ENCODE measurements at regions not wholly inside any gene's neighbourhood (a gene's known extent, or its start where the extent isn't known, plus 50 kb on each side); places are given as distances from the start of the nearest gene placed in this dataset.

DNA sequence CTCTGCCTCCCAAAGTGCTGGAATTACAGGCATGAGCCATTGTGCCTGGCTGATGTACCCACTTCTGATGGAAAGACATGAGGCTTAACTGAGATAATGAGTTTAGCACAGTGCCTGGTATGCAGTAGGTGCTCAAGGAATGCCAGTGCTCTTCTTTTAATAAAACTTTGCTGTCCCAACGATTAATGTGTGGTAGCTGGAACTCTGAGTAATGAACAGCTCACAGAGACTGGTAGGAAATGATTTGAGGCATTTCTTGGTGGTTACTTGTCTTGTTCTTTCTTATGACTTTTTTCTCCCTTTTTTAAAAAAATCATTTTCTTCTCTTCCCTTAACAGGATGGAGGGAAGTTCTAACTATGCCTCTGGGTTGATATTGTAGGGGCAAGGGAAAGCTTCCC is 235.7 kb upstream of the PWP1 start:
- DNase-seq = no peak

DNA sequence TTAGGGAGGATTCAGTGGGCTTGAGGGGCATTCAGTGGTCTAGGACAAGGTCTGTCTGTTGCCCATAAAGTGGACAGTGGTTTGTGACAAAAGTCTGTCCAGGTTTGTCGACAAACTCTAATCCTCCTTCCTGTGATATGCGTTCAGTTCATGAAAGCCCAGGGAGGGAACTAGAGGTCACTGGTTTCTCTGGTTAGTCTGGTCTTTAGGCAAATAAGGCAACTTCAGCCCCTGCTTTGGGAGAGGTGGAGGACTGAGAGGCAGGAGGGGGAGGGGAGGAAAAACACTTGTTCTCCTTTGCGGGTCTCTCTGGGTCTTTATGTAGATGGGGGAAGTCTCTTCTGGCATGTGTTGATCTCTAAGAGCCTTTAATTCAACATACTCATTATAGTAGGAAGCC is 235.1 kb upstream of the PWP1 start:
- DNase-seq = no peak

DNA sequence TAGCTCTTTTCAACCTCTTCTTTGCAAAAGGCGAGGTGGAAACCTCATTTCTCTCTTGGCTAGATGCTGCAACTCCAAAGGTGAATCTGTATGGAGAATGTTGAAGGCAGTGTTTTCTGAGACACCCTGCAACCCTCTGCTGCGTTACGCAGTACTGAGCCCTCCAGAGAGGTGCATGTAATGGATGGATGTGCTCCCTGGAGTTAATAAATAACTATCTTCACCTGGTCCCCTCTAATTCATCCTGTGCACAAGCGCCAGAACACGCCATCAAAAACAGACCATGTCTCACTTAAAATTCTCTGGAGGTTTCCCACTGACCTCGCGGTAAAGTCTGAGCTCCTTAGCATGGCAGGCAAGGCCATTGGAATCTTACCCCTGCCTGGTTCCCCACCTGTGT is 234.4 kb upstream of the PWP1 start:
- DNase-seq = no peak

DNA sequence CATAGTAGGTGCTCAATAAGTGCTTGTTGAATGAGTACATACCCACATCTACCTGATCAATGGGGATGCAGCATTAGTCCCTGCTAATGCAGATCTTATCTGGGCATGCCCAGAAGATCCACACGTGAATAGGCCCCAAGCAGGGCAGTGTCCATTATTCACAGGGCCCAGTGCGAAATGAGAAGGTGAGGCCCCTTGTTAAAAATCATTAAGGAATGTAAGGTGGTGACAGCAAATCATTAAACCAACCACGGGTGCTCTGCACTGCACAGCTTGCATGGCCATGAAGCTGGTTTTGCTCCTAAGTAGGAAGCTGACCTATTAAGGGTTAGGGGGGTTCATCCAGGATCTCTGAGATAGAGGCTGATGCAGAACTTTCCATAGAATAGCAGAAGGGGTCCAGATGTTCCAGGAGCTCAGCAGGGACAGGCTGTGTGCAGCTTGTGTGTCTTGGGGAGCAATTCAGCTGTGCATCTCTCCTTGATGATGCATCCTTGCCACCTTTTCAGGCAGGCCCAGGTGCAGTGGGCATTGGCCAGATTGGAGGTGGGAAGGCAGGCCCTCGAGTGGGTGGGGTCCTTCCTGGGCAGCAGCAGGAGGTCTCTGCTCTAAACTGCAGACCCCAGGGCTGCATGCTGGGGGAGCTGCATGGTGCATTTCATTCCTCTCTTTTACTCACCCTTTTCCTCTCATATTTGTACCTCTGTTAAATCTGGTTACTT is 231.3 kb upstream of the PWP1 start:
- no peak for DNase-seq

DNA sequence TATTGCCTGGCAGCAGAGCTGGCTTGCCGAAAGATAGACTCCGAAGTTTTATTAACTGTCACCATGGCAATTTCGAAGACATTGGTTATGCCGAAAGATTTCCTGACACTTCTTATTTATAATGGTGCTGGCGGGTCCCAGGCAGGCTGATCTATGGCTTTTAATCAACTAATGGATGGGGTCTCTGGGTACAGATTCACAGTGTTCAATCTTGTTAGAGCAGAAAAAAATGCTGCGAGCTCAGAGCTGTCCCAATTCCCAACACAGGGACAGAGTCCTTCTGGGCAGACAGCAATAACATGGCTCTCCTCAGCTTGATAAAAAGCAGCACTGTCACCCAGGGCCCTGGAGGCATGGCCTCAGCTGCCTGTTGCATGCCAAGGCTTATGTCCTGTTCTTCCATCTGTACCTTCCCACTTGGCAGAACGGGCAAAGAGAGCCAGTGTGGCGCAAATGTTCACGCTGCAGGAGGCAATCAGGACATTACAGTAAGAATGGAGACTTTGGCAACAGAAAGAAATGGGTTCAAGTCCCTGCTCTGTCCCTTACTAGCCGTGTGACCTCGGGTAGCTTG is 228.2 kb upstream of the PWP1 start:
- no peak for DNase-seq

DNA sequence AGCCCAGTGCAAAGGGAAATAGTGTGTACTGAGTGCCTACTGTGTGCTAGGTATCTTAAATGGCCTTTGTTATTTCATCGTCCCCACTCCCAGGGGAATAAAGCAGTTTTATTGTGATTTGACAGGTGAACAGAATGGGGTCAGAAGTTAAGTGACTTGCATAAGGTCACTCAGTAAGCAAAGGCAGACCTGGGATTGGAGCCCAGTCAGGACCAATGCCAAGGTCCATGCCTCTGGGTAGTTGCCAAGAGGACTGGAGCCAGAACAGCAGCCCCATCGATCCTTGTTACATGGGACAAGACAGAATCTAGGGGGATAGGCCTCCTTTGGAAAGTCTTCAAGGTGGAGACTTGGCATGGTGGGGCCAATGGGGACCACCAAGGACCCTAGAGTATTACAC is 227.4 kb upstream of the PWP1 start:
- no peak for DNase-seq

DNA sequence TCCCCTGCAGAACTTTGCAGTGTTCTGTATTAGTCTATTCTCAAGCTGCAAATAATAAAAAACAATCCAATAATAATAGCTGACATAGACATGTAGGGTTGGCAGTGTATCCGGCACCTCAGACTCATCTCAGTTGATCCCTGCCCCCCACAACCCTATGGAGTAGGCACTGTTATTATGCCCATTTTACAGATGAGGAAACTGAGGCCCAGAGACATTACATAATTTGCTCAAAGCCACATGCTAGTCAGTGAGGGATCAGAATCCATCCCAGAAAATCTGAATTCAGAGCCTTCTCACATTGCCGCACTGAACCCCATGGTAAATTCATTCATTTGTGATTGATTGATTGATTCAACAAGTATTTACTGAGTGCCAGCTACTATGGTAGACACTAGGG is 226.6 kb upstream of the PWP1 start:
- no peak for DNase-seq

DNA sequence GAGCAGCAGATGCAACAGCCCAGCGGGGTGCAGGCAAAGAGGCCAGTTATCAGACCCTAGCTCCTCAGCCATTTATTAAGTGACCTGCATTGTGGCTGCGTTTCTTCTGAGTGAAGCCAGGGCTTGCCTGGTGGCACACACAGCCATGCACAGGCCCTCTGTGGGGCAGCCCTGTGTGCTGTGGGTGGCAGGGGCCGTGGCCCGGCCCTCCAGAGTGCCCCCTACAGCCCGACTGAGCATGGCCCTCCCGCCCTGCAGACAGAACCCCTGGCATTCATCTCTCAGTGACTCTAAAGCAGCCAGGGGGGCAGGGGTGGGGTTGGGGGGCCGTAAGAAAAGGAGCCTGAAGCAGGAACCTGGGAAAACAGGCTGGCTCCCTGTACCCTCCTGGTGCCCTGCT is 226.0 kb upstream of the PWP1 start:
- DNase-seq = no peak

DNA sequence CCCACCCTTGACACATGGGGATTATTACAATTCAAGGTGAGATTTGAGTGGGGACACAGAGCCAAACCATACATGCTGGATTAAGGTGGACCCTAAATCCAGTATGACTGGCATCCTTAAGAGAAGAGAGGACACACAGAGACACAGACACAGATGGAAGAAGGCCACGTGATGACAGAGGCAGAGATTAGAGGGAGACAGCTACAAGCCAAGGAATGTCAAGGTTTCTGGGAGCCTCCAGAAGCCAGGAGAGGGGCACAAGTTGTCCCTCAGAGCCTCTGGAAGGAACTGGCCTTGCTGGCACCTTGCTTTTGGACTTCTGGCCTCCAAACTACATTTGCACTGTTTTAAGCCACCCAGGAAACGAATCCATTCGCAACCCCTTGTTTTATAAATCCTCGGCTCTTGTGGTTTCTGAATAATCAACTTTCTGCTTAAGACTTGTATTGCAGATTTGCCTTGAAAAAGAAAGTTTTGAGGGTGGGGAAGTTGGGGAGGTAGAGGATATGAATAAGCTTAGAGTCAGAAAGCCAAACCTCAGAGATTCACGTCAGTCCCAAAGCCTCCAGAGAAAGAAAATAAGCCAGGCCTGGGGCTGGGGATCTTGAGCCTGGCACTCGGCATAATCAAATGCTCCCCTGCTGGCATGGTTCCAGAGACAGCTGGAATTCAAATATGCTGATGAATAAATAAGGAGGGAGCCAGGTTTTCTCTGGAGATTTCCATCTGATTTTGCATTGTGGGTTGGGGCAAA is 224.2 kb upstream of the PWP1 start:
- DNase-seq = no peak

DNA sequence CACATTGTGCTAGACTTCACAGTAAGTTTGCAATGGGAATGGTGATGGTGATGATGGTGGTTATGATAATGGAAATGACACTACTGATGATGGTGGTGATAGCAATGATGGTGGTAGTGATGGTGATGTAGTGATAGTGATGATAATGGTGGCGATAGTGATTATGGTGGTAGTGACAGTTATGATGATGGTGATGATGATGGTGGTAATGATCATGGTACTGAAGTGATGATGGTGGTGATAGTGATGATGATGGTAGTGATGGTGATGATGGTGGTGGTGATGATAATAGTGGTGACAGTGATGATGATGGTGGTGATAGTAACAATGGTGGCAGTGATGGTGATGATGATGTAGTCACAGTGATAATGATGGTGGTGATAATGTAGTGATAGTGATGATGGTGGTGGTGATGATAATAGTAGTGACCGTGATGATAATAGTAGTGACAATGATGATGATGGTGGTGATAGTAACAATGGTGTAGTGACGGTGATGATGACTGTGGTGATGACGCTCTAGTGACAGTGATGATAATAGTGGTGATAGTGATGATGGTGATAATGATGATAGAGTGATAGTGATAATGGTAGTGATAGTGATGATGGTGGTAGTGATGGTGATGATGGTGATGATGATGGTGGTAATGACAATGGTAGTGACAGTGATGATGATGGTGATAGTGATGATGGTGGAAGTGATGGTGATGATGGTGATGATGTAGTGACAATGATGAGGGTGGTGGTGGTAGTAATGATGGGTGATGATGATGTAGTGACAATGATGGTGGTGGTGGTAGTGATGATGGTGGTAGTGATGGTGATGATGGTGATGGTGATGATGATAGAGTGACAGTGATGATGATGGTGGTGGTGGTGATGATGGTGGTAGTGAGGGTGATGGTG is 222.9 kb upstream of the PWP1 start:
- DNase-seq = no peak

DNA sequence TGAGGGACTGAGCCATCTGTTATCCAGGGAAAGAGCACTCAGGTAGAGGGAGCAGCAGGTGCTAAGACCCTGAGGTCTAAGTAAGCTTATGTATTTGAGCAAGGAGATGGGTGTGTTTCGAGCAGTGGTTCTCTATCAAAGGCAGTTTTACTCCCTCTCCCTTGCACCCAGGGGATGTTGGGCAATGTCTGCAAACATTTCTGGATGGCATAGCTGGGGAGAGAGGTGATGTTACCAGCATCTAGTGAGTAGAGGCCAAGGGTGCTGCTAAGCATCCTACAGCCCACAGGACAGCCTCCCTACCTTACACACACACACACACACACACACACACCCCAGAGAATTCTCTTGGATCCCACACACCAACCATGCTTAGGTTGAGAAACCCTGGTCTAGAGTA is 221.0 kb upstream of the PWP1 start:
- no peak for DNase-seq

DNA sequence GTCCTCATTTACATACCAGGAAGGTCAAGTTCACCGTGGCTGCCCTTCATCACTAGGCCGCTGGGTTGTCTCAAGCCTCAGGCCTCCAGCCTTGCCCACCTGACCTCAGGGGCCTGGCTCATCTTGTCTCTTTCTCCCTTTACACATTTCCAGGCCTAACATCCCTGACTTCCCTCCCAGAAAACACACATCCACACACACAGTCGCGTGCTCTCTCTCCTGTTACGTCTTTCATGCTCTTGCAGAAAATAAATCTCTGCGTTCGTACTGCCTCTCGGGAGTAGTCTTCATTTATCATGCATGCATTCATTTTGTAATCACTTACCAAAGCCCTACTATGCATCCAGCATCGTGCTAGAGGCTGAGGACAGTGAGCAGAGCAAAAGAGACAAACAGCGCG is 220.0 kb upstream of the PWP1 start:
- no peak for DNase-seq

DNA sequence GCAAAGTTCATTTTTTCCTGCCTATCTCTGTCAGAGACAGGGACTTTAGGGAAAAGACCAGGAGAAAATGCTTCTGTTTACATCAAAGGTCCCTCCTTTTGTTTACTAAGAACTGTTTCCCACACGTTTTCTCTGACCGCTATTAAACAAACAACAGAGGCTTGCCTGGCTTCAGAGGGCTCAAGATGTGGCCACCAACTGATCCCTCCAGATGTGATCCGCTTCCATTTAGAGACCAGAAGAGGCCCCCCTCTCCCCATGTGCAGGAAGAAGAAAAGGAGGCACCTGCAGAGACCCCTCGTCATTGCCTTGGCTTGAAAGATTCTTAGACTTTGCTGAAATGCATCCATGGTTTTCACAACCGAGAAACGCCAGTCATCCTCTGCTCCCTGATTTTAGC is 217.9 kb upstream of the PWP1 start:
- DNase-seq = no peak

DNA sequence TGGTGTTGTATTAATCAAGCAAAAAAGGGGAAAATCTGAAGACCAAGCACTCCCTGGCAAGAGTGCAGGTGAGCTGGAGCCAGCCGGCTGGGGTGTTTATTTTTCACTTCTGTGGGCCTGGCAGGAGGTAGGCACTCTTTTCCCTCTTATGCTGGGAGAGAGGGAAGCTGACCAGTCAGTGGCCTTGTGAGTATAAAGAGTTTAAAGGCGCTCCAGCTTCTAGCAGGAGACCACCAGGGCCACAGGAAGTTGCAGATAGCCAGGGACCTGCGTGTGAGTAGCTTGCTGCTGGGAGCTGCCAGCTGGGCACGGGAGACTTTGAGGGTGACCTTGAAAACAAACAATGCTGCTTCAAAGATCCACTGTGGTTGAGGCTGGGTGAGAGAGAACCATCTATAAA is 217.4 kb upstream of the PWP1 start:
- DNase-seq = no peak

DNA sequence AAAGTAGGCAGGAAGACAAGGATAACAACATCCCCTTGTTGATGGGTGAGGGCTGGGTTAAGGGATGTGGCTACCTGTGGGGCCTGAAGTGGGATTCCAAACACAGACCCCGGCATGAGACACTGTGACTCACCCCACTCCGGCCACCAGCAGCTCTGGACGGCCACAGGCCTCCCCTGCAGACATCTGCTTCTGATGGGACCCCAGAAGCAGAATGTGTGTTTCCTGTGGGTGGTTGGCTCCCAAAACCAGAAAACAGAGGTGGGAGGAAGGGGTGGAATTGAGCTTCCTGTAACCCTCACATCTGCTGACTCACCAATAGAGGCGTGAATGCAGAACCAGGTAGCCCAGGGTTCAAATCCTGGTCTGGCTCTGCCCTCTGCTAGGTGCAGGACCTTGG is 216.6 kb upstream of the PWP1 start:
- DNase-seq = no peak

DNA sequence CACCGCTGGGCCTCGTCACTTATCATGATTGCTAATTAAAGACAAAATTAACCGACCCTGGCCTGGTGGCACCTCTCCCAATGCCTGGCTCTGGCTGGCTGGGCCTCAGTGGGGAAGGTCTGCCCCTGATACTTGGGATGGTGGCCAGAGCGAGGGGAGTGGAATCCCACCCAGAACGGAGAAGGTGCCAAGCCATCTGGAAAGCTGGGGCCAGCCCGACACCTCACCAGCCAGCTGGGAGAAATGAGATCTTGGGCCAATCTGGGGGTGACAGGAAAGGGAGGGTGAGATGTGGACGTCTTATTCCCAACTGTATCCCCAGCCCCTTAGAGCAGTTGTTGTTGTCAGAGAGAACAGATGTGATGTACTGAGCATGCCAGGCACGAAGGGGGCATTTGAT is 215.0 kb upstream of the PWP1 start:
- no peak for DNase-seq

DNA sequence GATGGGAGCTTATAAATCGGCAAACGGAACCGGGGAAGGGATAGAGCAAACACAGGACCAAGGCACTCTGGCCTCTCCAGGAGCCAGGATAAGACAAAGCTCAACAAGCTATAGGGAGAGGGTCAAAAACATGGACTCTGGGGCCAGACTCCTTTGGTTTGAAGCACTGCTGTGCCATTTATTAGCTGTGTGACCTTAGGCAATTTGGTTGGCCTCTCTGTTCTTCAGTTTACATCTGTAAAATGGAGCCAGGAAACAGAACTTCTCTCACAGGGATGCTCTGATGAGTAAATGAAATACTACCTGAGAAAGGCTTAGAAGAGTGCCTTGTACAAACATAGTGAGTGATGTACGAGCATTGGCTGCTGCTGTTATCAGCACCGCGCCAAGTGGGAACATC is 213.3 kb upstream of the PWP1 start:
- no peak for DNase-seq

DNA sequence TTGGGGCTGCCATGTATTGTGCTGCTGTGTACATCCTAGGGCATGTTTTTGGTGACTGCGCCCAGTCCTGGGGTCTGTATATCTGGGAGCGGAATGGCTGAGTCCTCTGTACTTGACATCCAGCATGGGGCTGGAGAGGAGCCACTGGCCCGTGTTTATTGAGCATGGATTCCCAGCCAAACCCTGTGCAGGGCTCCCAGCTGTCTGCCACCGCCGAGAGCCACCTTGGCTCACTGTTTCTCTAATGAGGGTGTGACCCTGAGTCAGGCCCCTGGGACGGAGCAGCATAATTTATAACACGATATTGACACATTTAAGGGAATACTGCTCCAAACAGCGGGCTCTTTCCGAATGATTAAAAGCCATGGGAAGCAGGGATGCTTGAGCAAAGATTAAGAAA is 211.5 kb upstream of the PWP1 start:
- DNase-seq = no peak

DNA sequence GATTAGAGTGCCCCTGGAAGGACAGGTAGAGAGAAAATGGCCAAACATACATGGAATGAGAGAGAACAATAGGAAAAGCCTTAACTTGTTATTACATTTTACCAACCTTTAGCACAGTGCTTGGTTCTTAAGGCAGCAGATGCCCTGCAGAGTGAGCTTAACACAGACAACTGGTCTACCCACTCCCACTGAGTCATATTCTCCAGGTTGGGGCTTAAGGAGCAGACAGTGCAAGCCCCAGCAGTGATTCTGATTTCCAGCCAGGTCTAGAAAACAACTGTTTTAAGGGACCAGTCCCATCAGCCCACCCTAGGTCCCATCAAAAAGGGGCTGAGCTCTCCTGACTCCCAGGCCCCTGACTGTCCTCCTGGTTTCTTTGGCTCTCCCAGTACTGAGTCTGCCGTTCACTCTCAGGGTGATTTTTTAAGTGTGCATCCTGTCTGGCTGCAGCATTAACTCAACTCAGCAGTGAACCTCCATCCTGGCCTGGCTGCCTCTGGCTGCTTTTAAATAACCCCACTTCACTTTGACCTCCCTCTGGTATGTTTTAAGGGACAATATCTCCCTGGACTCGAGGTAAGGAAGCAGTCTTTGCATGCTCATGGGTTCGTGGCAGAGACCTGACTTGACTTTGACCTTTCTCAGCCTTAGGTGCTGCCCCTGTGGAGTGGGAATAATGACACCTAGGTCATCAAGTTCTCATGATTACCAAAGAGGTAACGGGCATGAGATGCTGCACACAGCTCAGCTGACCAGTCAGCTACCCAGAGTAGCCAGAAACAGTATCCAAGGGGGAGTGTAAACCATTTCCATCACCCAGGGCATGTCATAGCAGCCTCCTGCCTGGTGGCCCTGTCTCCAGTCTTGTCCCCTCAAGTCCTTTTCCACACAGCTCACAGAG is 210.7 kb upstream of the PWP1 start:
- no peak for DNase-seq

DNA sequence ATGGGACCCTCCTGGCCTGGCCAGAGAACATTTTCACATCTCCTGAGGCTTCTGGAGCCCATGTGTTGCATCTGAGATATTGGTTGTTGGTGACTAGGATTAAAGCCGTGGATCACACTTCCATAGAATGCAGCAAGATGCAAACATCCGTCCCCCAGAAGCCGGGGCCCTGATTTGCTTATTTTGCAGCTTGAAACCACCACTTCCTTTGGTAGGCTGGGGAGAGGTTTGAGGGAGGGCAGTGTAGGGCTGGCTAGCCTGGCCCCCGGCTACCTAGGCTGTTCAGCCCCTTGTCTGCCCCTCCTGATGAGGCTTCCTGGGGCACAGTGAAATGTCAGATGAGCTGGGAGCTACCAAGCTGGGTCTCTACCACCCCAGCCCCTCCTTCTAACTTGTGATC is 209.7 kb upstream of the PWP1 start:
- no peak for DNase-seq

DNA sequence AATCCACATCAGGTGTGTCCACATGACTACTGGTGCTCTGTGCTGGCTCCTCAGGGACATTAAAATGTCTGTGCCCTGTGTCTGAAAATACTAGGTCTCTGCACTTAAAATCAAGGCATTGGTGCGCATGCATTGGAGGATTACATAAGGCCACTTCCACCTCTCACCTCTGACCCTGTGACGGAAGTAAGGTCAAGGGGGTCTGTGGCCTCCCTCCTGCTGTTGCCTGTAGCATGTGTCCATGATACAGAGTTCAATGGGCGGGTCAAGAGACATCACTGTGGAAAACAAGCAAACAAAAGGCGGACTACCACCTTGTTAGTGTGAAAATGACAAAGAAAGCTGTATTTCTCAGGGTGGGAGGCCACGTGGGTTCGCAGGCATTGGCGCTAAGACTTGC is 208.6 kb upstream of the PWP1 start:
- DNase-seq = no peak

DNA sequence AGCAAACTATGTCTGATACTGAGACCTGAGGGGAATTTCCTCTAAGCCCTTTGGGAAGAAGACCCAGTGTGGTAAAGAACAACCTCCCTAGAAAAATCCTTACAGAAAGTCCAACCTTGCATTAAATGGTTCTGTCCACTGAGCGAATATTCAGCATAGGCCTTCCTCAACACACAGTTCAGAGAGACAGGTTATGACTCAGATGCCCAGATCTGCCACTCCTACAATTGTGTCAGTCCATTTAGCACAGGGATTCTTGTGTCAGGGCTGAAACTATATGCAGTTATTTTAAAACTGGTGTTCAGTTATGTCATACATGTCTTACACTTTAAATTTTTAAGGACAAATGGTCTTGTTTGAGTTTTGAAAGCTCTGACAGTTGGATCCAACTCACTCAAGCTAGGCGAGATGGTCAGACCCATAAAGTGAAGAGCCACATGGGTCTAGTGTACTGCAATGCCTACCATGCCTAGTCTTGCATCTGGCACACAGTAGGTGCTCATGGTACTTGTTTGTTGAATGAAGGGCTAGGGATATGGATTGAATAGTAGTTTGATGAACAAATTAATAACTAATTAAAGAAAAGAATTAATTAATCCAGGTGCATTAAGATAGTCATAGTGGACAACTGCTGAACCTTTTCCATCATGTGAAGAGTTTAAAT is 207.5 kb upstream of the PWP1 start:
- no peak for DNase-seq
